Epidermal melanocyte (primary cell): ENCODE measurements at regions not wholly inside any gene's neighbourhood (a gene's known extent, or its start where the extent isn't known, plus 50 kb on each side); places are given as distances from the start of the nearest gene placed in this dataset.
"Not testable (repeated sequence)": the region's sequence is repeated elsewhere in the genome, so short reads cannot be mapped to it uniquely, and the experiment has no call there.

Source experiments
- DNase-seq: peaks from one replicate; pipeline ENCODE4 v3.0.0; 2011; ENCODE audit warnings: low spot score; ENCODE audit not compliant: insufficient read length

DNA sequence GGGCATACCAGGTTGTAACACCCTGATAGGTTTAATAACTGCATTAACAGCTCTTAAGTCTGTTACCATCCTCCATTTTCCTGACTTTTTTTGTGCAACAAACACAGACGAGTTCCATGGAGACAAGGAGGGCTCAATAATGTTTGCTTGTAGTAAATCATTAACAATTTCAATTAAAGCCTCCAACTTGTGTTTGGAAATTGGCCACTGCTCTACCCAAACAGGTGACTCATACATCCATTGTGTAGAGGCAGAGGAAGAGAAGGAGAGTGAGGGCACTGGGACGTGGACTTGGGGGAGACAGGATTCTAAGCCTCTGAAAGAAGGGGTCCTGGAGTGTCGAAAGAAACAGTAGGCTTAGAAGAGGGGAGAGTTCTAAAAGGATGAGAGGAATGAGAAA, 213.6 kb upstream of the KCNN2 start:
- no peak for DNase-seq

DNA sequence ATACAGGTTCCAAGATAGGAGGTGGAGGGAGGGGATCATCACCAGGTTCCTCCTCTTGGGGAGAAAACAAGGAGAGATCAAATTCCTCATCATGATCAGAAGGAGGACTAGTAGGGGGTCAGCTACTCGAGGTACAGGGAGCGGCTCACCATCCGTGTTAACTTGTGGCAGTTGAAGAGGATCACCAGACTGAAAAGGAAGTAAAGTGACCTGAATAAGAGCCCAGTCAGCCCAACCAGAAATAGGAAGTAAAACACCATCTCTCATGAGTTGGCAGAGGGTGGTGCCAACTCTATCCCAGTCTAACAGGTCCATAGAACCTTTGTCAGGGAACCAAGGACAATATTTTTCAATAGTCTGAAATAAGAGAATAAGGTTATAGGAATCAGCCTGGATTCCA, 213.1 kb upstream of the KCNN2 start:
- DNase-seq, result not testable (repeated sequence)

DNA sequence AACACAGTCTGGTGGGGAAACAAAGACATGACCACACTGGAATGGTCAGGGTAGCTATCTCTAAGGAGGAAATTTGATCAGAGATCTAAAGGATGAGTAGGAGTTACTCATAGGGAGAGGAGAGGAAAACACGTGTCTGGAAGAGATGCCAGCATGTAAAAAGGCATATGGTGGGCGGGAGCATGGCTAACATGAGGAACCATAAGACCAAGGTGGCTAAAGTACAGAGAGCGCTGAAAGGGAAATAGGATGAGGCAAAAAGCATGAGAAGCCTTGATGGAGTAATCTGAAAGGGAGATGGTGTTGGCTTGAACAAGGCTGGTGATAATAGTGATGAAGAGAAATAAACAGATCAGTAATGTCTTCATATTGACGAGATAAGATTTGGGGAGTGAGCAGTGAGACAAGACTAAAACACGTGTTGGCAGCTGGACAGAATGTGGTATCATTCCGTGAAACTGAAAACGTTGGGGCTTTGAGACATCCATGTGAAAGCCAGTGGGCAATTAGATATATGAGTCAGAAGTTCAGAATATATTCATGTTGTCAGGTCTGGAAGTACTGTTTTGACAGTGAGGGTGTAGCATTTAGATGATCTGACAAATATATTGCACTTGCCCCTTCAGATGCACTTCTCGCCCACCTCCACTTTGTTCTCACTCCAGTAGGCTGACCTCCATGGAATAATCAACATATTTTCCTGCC, 209.1 kb upstream of the KCNN2 start:
- no peak for DNase-seq

GRCh38 chr5:114153392-114153791, 208.5 kb upstream of the KCNN2 start:
- DNase-seq, result no peak

DNA sequence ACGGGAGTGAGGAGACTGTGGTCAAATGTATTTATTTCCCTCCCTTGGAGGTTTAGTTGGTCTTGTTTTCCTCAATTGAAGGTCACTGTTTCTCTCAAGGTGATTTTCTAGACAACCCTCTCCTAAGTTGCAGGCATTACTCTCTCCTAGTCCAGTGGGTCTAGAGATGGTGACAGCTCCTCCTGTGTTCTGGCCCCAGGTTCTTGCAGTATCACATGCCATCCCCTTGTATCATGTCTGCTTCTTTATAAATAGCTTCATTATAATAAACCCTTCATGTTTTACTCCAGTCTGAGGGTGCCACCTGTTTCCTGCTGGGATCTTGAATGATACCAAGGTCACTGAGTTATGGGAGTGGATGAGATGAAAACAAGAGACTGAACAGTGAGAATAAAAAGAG, 208.0 kb upstream of the KCNN2 start:
- no peak for DNase-seq

DNA sequence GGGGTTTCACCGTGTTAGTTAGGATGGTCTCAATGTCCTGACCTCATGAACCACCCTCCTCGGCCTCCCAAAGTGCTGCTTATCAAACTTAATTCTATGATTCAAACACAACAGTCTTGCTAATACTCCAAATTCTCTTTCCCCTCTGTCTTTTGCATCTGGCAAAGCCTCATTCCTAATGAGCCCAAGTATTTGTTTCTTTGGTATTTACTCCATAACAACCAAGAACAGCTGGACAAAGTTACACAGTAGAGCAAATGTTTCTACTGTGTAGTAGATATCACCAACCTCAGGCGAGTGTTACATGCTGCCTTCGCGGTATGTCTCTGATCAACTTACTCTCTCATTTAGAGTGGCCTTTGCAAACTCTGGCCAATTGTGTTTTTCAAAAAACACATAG, 195.8 kb upstream of the KCNN2 start:
- no peak for DNase-seq

- DNase-seq, result no peak
Observed at GRCh38 chr5:114174131-114174530, 187.7 kb upstream of the KCNN2 start.

GRCh38 chr5:114174837-114175236, 187.0 kb upstream of the KCNN2 start:
- DNase-seq, result no peak

DNA sequence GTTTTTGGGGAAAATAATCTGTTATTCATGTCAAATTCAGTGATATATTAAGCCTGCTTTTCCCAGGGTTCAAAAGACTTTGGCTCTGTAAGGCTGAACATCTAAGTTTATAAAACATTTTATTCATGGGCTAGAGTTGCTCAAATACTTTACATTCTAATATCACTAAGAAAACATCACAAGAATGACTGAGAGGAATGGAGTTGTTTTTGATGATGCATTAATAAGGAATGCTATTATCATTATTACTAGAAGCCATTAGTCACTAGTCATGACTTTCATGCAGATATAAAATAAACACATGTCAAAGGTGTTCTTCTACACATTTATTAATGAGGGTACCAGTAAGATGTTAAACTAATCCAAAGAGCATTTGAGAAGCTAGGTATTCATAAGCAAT, 185.5 kb upstream of the KCNN2 start:
- DNase-seq, result no peak

DNA sequence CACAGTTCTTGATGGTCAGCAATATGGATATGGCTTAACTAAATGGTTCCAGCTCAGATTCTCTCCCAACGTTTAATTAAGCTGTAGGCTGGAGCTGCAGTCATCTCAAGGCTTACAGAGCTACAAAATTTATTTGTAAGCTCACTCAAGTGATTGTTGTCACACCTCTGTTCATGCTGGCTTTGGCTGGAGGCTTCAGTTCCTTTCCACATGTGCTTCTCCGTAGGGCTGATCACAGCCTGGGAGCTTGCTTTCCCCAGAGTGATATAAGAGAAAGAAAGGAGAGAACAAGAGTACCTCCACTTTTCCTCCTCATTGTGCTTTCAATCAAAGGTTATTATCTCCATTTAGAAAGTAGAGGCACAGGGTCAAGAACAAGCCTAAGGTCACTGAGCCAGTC, 182.7 kb upstream of the KCNN2 start:
- DNase-seq, result no peak

- no peak for DNase-seq
Observed at GRCh38 chr5:114184006-114184405, 177.9 kb upstream of the KCNN2 start.

DNA sequence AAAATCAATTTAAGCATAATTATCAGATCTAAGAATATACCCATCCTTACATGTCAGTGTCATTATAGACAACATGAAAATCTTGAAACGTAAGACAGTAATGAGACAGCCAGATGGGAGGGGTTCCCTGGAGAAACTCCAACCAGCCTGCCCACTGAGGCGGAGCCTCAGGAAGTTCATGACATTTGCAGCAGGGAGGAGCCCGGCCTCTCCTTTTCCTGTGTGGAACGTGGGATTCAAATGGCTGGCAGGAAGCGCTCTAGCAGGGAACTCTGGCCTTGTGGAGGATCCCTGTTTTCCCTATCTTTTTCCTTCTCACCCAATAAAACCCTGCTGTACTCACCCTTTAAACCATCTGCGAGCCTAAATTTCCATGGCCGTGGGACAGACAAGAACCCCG, 176.6 kb upstream of the KCNN2 start:
- DNase-seq, result no peak

DNA sequence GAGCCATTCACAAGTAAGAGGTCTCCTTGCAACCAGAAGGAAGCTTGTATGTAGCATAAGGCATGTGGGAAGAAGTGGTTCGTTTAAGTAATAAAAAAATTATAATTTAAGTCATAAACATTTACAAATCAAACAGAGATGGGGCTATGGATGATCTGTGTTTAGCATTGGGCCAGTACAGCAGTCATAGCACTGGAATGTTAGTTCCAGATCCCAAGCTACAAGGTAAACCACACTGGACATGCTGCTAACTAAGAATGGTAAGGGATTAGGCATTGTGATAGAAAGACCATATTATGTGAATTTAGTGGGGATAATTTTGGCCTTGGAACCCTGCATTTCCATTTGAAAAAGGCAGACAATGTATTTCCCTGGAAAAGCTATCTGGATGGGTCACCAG, 170.4 kb upstream of the KCNN2 start:
- DNase-seq, result no peak

- DNase-seq, result no peak
Observed at GRCh38 chr5:114192108-114192507, 169.8 kb upstream of the KCNN2 start.

- DNase-seq, result no peak
Observed at GRCh38 chr5:114201332-114201731, 160.5 kb upstream of the KCNN2 start.

DNA sequence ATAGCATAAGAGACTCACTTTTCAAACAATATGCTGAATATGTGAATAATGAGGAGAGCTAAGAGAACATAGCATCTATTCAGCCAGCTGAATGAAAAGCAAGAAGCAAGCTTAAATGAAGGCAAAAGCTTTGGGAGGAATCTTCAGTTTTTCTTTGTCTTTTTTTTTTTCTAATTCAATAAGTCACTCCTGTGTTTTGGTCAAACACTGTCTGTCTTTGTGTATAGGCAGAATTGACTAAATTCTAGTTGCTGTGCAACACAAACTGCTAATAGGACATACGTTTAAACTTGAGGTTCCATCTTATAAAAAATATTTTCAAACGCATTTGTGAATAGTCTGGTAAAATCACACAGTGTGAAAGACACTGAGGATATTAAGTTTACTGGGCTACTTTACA, 156.9 kb upstream of the KCNN2 start:
- DNase-seq, result no peak

- no peak for DNase-seq
Observed at GRCh38 chr5:114206640-114207039, 155.2 kb upstream of the KCNN2 start.

- DNase-seq, result no peak
Observed at GRCh38 chr5:114207615-114208014, 154.3 kb upstream of the KCNN2 start.

- no peak for DNase-seq
Observed at GRCh38 chr5:114208120-114208519, 153.8 kb upstream of the KCNN2 start.

DNA sequence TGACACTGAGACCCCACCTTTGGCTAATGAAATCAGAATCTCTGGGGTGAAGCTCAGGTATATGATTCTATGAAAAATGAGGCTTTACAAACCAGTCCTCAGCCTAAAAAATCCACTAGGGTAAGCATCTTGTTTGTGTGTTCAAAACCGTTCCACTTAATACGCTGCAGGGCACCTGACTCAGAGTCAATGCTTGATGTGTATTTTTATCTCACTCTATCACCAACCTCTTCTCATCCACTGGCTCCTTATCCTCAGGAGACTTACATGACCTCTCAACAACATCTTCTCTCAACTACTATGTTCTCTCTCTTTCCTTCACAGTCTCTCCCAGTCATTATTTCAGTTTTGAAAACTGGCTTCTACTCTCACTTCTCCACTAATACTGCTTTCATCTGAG, 153.3 kb upstream of the KCNN2 start:
- DNase-seq, result no peak

- DNase-seq, result no peak
Observed at GRCh38 chr5:114210662-114211061, 151.2 kb upstream of the KCNN2 start.

DNA sequence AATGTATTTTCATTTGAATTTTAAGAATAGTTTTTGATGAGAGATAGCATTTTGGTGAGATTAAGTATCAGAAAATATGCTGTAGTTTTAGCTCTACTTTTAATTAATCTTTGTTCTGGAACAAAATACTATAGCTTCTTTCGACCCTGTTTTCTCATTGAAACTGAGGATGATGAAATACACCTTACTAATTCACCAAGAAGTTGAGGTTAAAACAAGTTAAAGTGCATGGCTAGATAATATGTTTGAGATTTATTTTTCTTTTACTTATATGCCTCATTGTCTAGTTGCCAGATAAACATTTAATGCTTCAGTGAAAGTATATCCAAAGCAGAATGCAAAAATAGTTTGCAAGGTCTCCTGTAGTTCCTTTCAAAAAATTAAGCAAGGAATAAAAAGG, 140.1 kb upstream of the KCNN2 start:
- DNase-seq, result no peak

GRCh38 chr5:114223866-114224265, 138.0 kb upstream of the KCNN2 start:
- DNase-seq, result no peak

DNA sequence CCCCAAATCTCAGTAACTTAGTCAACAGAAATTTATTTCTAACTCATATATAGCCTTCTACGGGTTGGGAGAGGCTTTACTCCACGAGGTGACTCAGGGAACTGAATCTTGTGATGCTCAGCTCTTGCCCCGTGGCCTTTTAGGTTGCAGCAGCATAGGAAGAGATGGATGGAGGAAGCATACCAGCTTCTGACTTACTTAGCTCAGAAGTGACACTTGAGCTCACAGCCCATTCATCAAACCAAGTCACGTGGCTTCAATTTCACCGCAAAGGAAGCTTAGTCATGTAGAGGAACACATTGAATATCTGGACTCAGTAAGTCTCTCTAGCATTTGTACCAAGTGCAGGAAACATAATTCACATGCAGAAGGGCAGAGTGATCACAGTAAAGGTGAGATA, 124.1 kb upstream of the KCNN2 start:
- no peak for DNase-seq
